Breast epithelium (tissue), 3 donors: ENCODE measurements at regions not wholly inside any gene's neighbourhood (a gene's known extent, or its start where the extent isn't known, plus 50 kb on each side); places are given as distances from the start of the nearest gene placed in this dataset.

ENCODE experiments used
- CTCF ChIP-seq, 3 donors: fragments of 450-650 bp; IDR thresholded peaks; one replicate each; pipeline ENCODE4 v1.5.1; 2016 to 2017; ENCODE audit warnings: antibody characterized with exemption in 3 of 3, mild to moderate bottlenecking in 3 of 3, moderate library complexity in 3 of 3
- POLR2A ChIP-seq: fragments of 450-650 bp; IDR thresholded peaks from one replicate; pipeline ENCODE4 v1.6.1; 2016; ENCODE audit warnings: antibody characterized with exemption, mild to moderate bottlenecking, moderate library complexity
- POLR2AphosphoS5 ChIP-seq, 3 donors: sonication (generic); formaldehyde crosslinking; IDR thresholded peaks; one replicate each; pipeline ENCODE4 v1.6.1; 2017; ENCODE audit warnings: antibody characterized with exemption in 3 of 3

- TF ChIP-seq CTCF (IDR thresholded peaks at IDR 0.05) = no peak
- no peak for TF ChIP-seq POLR2AphosphoS5 (IDR thresholded peaks at IDR 0.05)
- no peak for TF ChIP-seq POLR2A
Observed at GRCh38 chr2:225916692-225917091, 517.2 kb downstream of the NYAP2 start.
